Testis (tissue), 2 donors: ENCODE measurements at regions not wholly inside any gene's neighbourhood (a gene's known extent, or its start where the extent isn't known, plus 50 kb on each side); places are given as distances from the start of the nearest gene placed in this dataset.

ENCODE experiments used
- DNase-seq: peaks from one replicate; pipeline ENCODE4 v3.0.0-alpha.2; 2019
- H3K27ac ChIP-seq, 2 donors: fragments of 200-600 bp; sonication (generic); one replicate each; pipeline ENCODE4 v1.5.1; 2019
- H3K27me3 ChIP-seq: fragments of 200-600 bp; sonication (generic); one replicate; pipeline ENCODE4 v1.5.1; 2019
- H3K36me3 ChIP-seq: fragments of 200-600 bp; sonication (generic); one replicate; pipeline ENCODE4 v1.5.1; 2017; ENCODE audit warnings: low read depth; ENCODE audit errors: missing control alignments
- H3K4me1 ChIP-seq: fragments of 200-600 bp; sonication (generic); one replicate; pipeline ENCODE4 v1.5.1; 2019
- H3K4me3 ChIP-seq, 2 donors: fragments of 200-600 bp; sonication (generic); one replicate each; pipeline ENCODE4 v1.5.1; 2017 to 2019
- H3K9me3 ChIP-seq: fragments of 200-600 bp; sonication (generic); one replicate; pipeline ENCODE4 v1.5.1; 2017
- POLR2A ChIP-seq: fragments of 450-650 bp; IDR thresholded peaks from one replicate; pipeline ENCODE4 v1.6.1; 2017; ENCODE audit warnings: antibody characterized with exemption, mild to moderate bottlenecking, moderate library complexity
- WGBS, 2 donors: methylation state at CpG; one replicate each; pipeline ENCODE4 v1.1.5; 2018; 5-methylcytosine and 5-hydroxymethylcytosine counted together
- intact Hi-C: fragments of 100-400 bp; cut with DNase I; formaldehyde crosslinking; loops from one replicate; pipeline ENCODE4 v1.15.1; 2023; ENCODE audit warnings: low total_unique reads
- TF ChIP-seq, protein P1 (sequence below), 3 experiments: fragments of 450-650 bp in 2 of 3; fragments of 200-600 bp in 1 of 3; sonication (generic) in 1 of 3; IDR thresholded peaks; one replicate each; pipeline ENCODE4 v1.5.1; 2016 to 2019; ENCODE audit warnings: antibody characterized with exemption in 3 of 3, mild to moderate bottlenecking in 2 of 3, moderate library complexity in 1 of 3

DNA sequence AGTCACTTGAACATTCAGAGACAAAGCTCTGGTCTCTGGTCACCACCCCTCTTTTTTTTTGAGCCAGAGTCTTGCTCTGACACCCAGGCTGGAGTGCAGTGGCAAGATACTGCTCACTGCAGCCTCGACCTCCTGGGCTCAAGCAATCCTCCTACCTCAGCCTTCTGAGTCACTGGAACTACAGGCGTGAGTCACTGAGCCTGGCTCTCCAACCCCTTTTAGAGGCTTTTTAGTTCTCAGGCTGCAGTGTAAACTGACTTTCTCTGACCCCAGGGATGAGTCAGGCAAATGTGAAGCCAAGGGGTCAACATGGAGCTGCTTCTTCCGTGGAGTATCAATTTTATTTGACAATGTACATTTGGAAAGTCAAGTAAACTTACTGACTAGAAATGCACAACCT, 229.2 kb downstream of the PTTG2 start:
- TF ChIP-seq, protein P1, sequence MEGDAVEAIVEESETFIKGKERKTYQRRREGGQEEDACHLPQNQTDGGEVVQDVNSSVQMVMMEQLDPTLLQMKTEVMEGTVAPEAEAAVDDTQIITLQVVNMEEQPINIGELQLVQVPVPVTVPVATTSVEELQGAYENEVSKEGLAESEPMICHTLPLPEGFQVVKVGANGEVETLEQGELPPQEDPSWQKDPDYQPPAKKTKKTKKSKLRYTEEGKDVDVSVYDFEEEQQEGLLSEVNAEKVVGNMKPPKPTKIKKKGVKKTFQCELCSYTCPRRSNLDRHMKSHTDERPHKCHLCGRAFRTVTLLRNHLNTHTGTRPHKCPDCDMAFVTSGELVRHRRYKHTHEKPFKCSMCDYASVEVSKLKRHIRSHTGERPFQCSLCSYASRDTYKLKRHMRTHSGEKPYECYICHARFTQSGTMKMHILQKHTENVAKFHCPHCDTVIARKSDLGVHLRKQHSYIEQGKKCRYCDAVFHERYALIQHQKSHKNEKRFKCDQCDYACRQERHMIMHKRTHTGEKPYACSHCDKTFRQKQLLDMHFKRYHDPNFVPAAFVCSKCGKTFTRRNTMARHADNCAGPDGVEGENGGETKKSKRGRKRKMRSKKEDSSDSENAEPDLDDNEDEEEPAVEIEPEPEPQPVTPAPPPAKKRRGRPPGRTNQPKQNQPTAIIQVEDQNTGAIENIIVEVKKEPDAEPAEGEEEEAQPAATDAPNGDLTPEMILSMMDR (IDR thresholded peaks at IDR 0.05), result no peak
- no peak for TF ChIP-seq POLR2A
- no peak overlapping the region for H3K4me3 ChIP-seq
- WGBS, 2 donors, result 72 to 91% methylated on average over 3 of the region's 3 CpGs
- H3K27ac ChIP-seq, result no peak overlapping the region
- no peaks in the 10 kb centered on the region for H3K27me3 ChIP-seq
- H3K9me3 ChIP-seq, result no peaks in the 10 kb centered on the region
- no peaks in the 10 kb centered on the region for H3K36me3 ChIP-seq
- intact Hi-C loops, result loop anchor here (10.0 kb wide), 1 partner anchor 535 kb away; no protein-coding TSS in a partner anchor
- DNase-seq, result no peak
- H3K4me1 ChIP-seq, result no peaks in the 10 kb centered on the region

DNA sequence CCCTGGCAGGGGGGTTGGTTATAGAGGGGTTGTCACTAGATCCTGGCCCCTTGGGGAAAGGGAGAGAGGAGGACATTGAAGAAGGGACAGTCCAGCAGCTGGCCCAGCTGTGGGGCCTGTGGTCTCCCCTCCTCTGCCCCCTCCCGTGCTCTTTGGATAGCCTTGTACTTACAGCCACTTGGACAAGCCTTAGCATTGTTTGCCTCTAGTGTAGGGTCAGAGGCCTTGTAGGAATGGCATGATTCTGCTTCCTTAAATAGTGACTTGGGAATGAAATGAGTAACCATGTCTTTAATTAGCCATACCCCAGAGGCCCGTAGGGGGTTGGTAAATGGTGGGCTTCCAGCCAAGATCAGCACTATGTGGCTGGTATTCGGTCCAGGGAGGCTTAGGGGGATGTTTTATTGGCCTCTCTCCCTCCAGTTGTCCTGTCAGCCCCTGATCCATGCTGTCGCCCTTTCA, 230.6 kb downstream of the PTTG2 start:
- TF ChIP-seq POLR2A, result no peak
- TF ChIP-seq, protein P1 (IDR thresholded peaks at IDR 0.05), result no peak
- intact Hi-C loops, result no loop called here
- 43 to 48% methylated on average over 3 to 4 of the region's 4 CpGs for WGBS, 2 donors
- Histone ChIP-seq H3K4me1 (no peaks in the 10 kb centered on the region), H3K9me3 (no peaks in the 10 kb centered on the region), H3K4me3 (no peak overlapping the region), H3K27ac (no peak overlapping the region), H3K27me3 (no peaks in the 10 kb centered on the region), H3K36me3 (no peaks in the 10 kb centered on the region)
- DNase-seq, result no peak

- intact Hi-C loops, result no loop called here
- WGBS, 2 donors, result 94 to 97% methylated on average over 3 of the region's 3 CpGs
- Histone ChIP-seq H3K4me3 (no peak overlapping the region), H3K27me3 (no peaks in the 10 kb centered on the region), H3K4me1 (no peaks in the 10 kb centered on the region), H3K36me3 (no peaks in the 10 kb centered on the region), H3K27ac (no peak overlapping the region), H3K9me3 (no peaks in the 10 kb centered on the region)
- no peak for TF ChIP-seq POLR2A
- TF ChIP-seq, protein P1 (IDR thresholded peaks at IDR 0.05), result no peak
- DNase-seq, result no peak
These were observed 232.3 kb downstream of the PTTG2 start for GRCh38 chr4:38192516-38192915.

DNA sequence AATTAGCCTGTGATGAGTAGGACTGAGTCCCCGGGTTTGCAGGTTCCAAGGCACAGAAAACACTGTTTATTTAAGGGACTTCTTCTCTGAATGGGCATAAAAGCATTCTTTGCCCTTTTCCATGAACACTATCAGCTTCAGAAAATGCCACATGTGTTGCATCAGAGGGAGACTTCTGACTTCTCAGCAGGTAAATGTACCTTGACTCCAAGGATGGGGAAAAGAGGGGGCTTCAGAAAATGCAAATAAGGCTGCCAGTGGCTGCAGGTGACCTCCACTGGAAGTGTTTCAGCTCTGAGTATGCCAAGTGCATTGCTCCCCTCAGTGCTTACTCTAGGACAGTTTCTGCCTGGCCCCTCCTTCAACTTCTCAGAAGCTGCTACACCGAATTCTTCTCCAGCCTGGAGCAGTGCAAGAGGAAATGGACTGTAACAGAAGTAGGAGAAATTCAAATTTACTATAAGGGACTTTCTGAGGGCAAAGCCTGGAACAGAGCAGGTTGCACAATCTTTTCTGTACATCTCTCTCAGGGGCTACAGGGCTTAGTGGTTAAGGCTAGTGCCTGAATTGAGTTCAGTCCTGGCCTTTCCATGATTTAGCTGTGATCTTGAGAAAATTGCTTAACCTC, 233.2 kb downstream of the PTTG2 start:
- Histone ChIP-seq H3K27ac (no peak overlapping the region), H3K4me1 (no peaks in the 10 kb centered on the region), H3K27me3 (no peaks in the 10 kb centered on the region), H3K9me3 (no peaks in the 10 kb centered on the region), H3K4me3 (no peak overlapping the region), H3K36me3 (no peaks in the 10 kb centered on the region)
- DNase-seq, result no peak
- WGBS, 2 donors, result 71 to 80% methylated on average over 1 to 2 of the region's 2 CpGs
- intact Hi-C loops, result no loop called here
- no peak for TF ChIP-seq POLR2A
- TF ChIP-seq, protein P1 (IDR thresholded peaks at IDR 0.05), result no peak

DNA sequence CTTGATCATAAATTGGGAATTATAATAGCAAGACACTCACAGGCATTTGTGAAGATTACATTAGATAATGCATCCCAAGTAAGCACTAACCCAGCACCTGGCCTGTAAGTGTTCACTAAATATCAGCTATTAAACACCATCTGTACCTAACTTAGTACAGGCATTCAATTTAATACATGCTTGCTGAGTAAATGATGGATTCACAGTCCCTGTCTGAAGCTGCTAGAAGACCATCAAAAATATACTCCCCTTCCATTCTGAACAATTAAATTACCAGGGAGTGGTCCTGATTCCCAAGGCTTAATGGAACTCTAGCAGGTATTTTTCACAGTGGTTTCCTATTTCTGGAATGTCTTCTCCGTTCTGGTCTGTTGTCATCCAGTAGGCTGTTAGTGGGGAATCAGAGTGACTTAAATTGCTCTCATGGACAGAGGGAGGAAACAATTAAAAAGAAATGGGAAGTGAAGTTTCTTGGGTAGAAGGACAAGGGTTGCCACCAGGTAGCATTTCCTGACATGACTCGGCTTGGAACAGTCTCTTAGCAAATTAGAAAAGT, 233.9 kb downstream of the PTTG2 start:
- H3K4me1 ChIP-seq, result no peaks in the 10 kb centered on the region
- H3K9me3 ChIP-seq, result no peaks in the 10 kb centered on the region
- no peak overlapping the region for H3K27ac ChIP-seq
- no peaks in the 10 kb centered on the region for H3K27me3 ChIP-seq
- no peak for DNase-seq
- no peak overlapping the region for H3K4me3 ChIP-seq
- H3K36me3 ChIP-seq, result no peaks in the 10 kb centered on the region
- TF ChIP-seq, protein P1 (IDR thresholded peaks at IDR 0.05), result no peak
- TF ChIP-seq POLR2A, result no peak
- intact Hi-C loops, result no loop called here
- 78 to 83% methylated on average over 2 of the region's 2 CpGs for WGBS, 2 donors
